ENCODE measurements at regions not wholly inside any gene's neighbourhood (a gene's known extent, or its start where the extent isn't known, plus 50 kb on each side); places are given as distances from the start of the nearest gene placed in this dataset.

- Mint-ChIP-seq H3K27ac (no peak overlapping the region), H3K27me3 (no peaks in the 10 kb centered on the region), H3K4me1 (ENCODE audit: low read depth) (no peaks in the 10 kb centered on the region), H3K36me3 (ENCODE audit: low read depth) (no peaks in the 10 kb centered on the region), H3K4me3 (no peak overlapping the region), H3K9me3 (peaks cover 8% of the 10 kb centered on the region)
Measured at GRCh38 chr1:96259399-96259798, 462.2 kb upstream of the PTBP2 start.

- Mint-ChIP-seq H3K36me3 (ENCODE audit: low read depth) (no peaks in the 10 kb centered on the region), H3K9me3 (peaks cover 35% of the 10 kb centered on the region), H3K27ac (no peak overlapping the region), H3K4me1 (ENCODE audit: low read depth) (no peaks in the 10 kb centered on the region), H3K27me3 (no peaks in the 10 kb centered on the region), H3K4me3 (no peak overlapping the region)
Measured at GRCh38 chr1:96281491-96281890, 440.1 kb upstream of the PTBP2 start.

- H3K9me3 Mint-ChIP-seq = peaks cover 31% of the 10 kb centered on the region
- H3K27me3 Mint-ChIP-seq = no peaks in the 10 kb centered on the region
- no peak overlapping the region for H3K27ac Mint-ChIP-seq
- no peak overlapping the region for H3K4me3 Mint-ChIP-seq
- H3K36me3 Mint-ChIP-seq (ENCODE audit: low read depth) = no peaks in the 10 kb centered on the region
- no peaks in the 10 kb centered on the region for H3K4me1 Mint-ChIP-seq (ENCODE audit: low read depth)
Measured at GRCh38 chr1:96290033-96290432, 431.6 kb upstream of the PTBP2 start.

- Mint-ChIP-seq H3K4me1 (ENCODE audit: low read depth) (no peaks in the 10 kb centered on the region), H3K36me3 (ENCODE audit: low read depth) (no peaks in the 10 kb centered on the region)
Measured at GRCh38 chr1:96290801-96291200, 430.8 kb upstream of the PTBP2 start.

GRCh38 chr1:96291468-96291867 lies 430.1 kb upstream of the PTBP2 start:
- no peaks in the 10 kb centered on the region for H3K36me3 Mint-ChIP-seq (ENCODE audit: low read depth)
- H3K27ac Mint-ChIP-seq = no peak overlapping the region
- no peaks in the 10 kb centered on the region for H3K27me3 Mint-ChIP-seq
- H3K9me3 Mint-ChIP-seq = peaks cover 17% of the 10 kb centered on the region
- H3K4me3 Mint-ChIP-seq = no peak overlapping the region
- H3K4me1 Mint-ChIP-seq (ENCODE audit: low read depth) = no peaks in the 10 kb centered on the region

More at GRCh38 chr1:96290801-96291200, 430.8 kb upstream of the PTBP2 start:
- H3K27me3 Mint-ChIP-seq = no peaks in the 10 kb centered on the region
- H3K9me3 Mint-ChIP-seq = peaks cover 24% of the 10 kb centered on the region
- no peak overlapping the region for H3K4me3 Mint-ChIP-seq
- H3K27ac Mint-ChIP-seq = no peak overlapping the region

- Mint-ChIP-seq H3K27ac (no peak overlapping the region), H3K4me3 (no peak overlapping the region), H3K4me1 (ENCODE audit: low read depth) (no peaks in the 10 kb centered on the region), H3K27me3 (no peaks in the 10 kb centered on the region), H3K9me3 (peaks cover 12% of the 10 kb centered on the region), H3K36me3 (ENCODE audit: low read depth) (no peaks in the 10 kb centered on the region)
Measured at GRCh38 chr1:96292141-96292540, 429.4 kb upstream of the PTBP2 start.

- Mint-ChIP-seq H3K4me1 (ENCODE audit: low read depth) (no peaks in the 10 kb centered on the region), H3K9me3 (no peaks in the 10 kb centered on the region), H3K27ac (no peak overlapping the region), H3K27me3 (no peaks in the 10 kb centered on the region), H3K36me3 (ENCODE audit: low read depth) (no peaks in the 10 kb centered on the region), H3K4me3 (no peak overlapping the region)
Measured at GRCh38 chr1:96296991-96297390, 424.6 kb upstream of the PTBP2 start.

GRCh38 chr1:96306809-96307560 lies 414.6 kb upstream of the PTBP2 start:
- Mint-ChIP-seq H3K36me3 (ENCODE audit: low read depth) (no peaks in the 10 kb centered on the region), H3K4me3 (no peak overlapping the region), H3K4me1 (ENCODE audit: low read depth) (no peaks in the 10 kb centered on the region), H3K27me3 (no peaks in the 10 kb centered on the region), H3K9me3 (no peaks in the 10 kb centered on the region), H3K27ac (no peak overlapping the region)

GRCh38 chr1:96308314-96308713 lies 413.3 kb upstream of the PTBP2 start:
- Mint-ChIP-seq H3K4me1 (ENCODE audit: low read depth) (no peaks in the 10 kb centered on the region), H3K9me3 (no peaks in the 10 kb centered on the region), H3K27ac (no peak overlapping the region), H3K4me3 (no peak overlapping the region), H3K36me3 (ENCODE audit: low read depth) (no peaks in the 10 kb centered on the region), H3K27me3 (no peaks in the 10 kb centered on the region)

GRCh38 chr1:96309783-96310182 lies 411.8 kb upstream of the PTBP2 start:
- H3K36me3 Mint-ChIP-seq (ENCODE audit: low read depth) = no peaks in the 10 kb centered on the region
- H3K27ac Mint-ChIP-seq = no peak overlapping the region
- no peaks in the 10 kb centered on the region for H3K4me1 Mint-ChIP-seq (ENCODE audit: low read depth)
- H3K9me3 Mint-ChIP-seq = no peaks in the 10 kb centered on the region
- no peaks in the 10 kb centered on the region for H3K27me3 Mint-ChIP-seq
- H3K4me3 Mint-ChIP-seq = no peak overlapping the region

GRCh38 chr1:96313216-96313615 lies 408.4 kb upstream of the PTBP2 start:
- H3K27me3 Mint-ChIP-seq = no peaks in the 10 kb centered on the region
- no peaks in the 10 kb centered on the region for H3K4me1 Mint-ChIP-seq (ENCODE audit: low read depth)
- H3K36me3 Mint-ChIP-seq (ENCODE audit: low read depth) = no peaks in the 10 kb centered on the region
- H3K27ac Mint-ChIP-seq = no peak overlapping the region
- no peak overlapping the region for H3K4me3 Mint-ChIP-seq
- no peaks in the 10 kb centered on the region for H3K9me3 Mint-ChIP-seq

- H3K36me3 Mint-ChIP-seq (ENCODE audit: low read depth) = no peaks in the 10 kb centered on the region
- H3K4me1 Mint-ChIP-seq (ENCODE audit: low read depth) = no peaks in the 10 kb centered on the region
- H3K4me3 Mint-ChIP-seq = no peak overlapping the region
- no peaks in the 10 kb centered on the region for H3K27me3 Mint-ChIP-seq
- peaks cover 14% of the 10 kb centered on the region for H3K9me3 Mint-ChIP-seq
- H3K27ac Mint-ChIP-seq = no peak overlapping the region
Measured at GRCh38 chr1:96329121-96329520, 392.5 kb upstream of the PTBP2 start.

- no peaks in the 10 kb centered on the region for H3K4me1 Mint-ChIP-seq (ENCODE audit: low read depth)
- peaks cover 20% of the 10 kb centered on the region for H3K9me3 Mint-ChIP-seq
- H3K36me3 Mint-ChIP-seq (ENCODE audit: low read depth) = no peaks in the 10 kb centered on the region
- H3K27ac Mint-ChIP-seq = no peak overlapping the region
- no peak overlapping the region for H3K4me3 Mint-ChIP-seq
- no peaks in the 10 kb centered on the region for H3K27me3 Mint-ChIP-seq
Measured at GRCh38 chr1:96331596-96331995, 390.0 kb upstream of the PTBP2 start.

- Mint-ChIP-seq H3K27me3 (no peaks in the 10 kb centered on the region), H3K9me3 (peaks cover 15% of the 10 kb centered on the region), H3K36me3 (ENCODE audit: low read depth) (no peaks in the 10 kb centered on the region), H3K27ac (no peak overlapping the region), H3K4me1 (ENCODE audit: low read depth) (no peaks in the 10 kb centered on the region), H3K4me3 (no peak overlapping the region)
Measured at GRCh38 chr1:96333522-96334235, 387.9 kb upstream of the PTBP2 start.

- no peaks in the 10 kb centered on the region for H3K27me3 Mint-ChIP-seq
- no peak overlapping the region for H3K4me3 Mint-ChIP-seq
- no peaks in the 10 kb centered on the region for H3K4me1 Mint-ChIP-seq (ENCODE audit: low read depth)
- H3K27ac Mint-ChIP-seq = no peak overlapping the region
- no peaks in the 10 kb centered on the region for H3K36me3 Mint-ChIP-seq (ENCODE audit: low read depth)
- peaks cover 14% of the 10 kb centered on the region for H3K9me3 Mint-ChIP-seq
Measured at GRCh38 chr1:96334236-96334557, 387.4 kb upstream of the PTBP2 start.

GRCh38 chr1:96338622-96339021 lies 383.0 kb upstream of the PTBP2 start:
- H3K27ac Mint-ChIP-seq = no peak overlapping the region
- H3K4me1 Mint-ChIP-seq (ENCODE audit: low read depth) = peaks cover 4% of the 10 kb centered on the region
- no peaks in the 10 kb centered on the region for H3K36me3 Mint-ChIP-seq (ENCODE audit: low read depth)
- no peaks in the 10 kb centered on the region for H3K27me3 Mint-ChIP-seq
- H3K4me3 Mint-ChIP-seq = no peak overlapping the region
- H3K9me3 Mint-ChIP-seq = peaks cover 14% of the 10 kb centered on the region

All from stimulated activated naive CD8-positive, alpha-beta T cell treated with anti-CD3 and anti-CD28 coated beads, Interleukin-15, Interleukin-2, amounts not matched to agents 100 ng/mL and 50 ng/mL, for 24 hours (primary cell).